B cell (primary cell): ENCODE measurements at regions not wholly inside any gene's neighbourhood (a gene's known extent, or its start where the extent isn't known, plus 50 kb on each side); places are given as distances from the start of the nearest gene placed in this dataset.

Experiments used
- CTCF ChIP-seq: fragments of 200-600 bp; IDR thresholded peaks from one replicate; pipeline ENCODE4 v1.8.0; 2022; ENCODE audit warnings: antibody characterized with exemption, mild to moderate bottlenecking
- EZH2 ChIP-seq: IDR thresholded peaks from 2 replicates; pipeline ENCODE4 v1.6.1; 2012; ENCODE audit warnings: borderline replicate concordance, low read depth, mild to moderate bottlenecking, moderate library complexity, low read length; ENCODE audit not compliant: insufficient read depth, poor library complexity, severe bottlenecking

- TF ChIP-seq CTCF (no peak), EZH2 (no peak)
Measured at GRCh38 chr19:56966225-56966696, 125.7 kb upstream of the PEG3 start.
